Right lobe of liver (tissue), 4 donors: ENCODE measurements at regions not wholly inside any gene's neighbourhood (a gene's known extent, or its start where the extent isn't known, plus 50 kb on each side); places are given as distances from the start of the nearest gene placed in this dataset.
A peak's percentile ranks its signal among the peaks of the same experiment; 100 is the strongest.

ENCODE experiments used
- POLR2A ChIP-seq: fragments of 450-650 bp; IDR thresholded peaks from one replicate; pipeline ENCODE4 v1.6.1; 2017; ENCODE audit warnings: antibody characterized with exemption, mild to moderate bottlenecking
- TF ChIP-seq, protein P1 (sequence below), 4 donors: fragments of 200-600 bp in 3 of 4; fragments of 450-650 bp in 1 of 4; IDR thresholded peaks; one replicate each; pipeline versions ENCODE4 v1.5.1 to v1.8.0; 2016 to 2022; ENCODE audit warnings: antibody characterized with exemption in 4 of 4, mild to moderate bottlenecking in 2 of 4
- donor health status: DM: no; HTN: no; CAD: no.
- donor health status: DM: no; HTN: no; CAD: no.
- donor health status: DM: no; HTN: yes; CAD: no.

DNA sequence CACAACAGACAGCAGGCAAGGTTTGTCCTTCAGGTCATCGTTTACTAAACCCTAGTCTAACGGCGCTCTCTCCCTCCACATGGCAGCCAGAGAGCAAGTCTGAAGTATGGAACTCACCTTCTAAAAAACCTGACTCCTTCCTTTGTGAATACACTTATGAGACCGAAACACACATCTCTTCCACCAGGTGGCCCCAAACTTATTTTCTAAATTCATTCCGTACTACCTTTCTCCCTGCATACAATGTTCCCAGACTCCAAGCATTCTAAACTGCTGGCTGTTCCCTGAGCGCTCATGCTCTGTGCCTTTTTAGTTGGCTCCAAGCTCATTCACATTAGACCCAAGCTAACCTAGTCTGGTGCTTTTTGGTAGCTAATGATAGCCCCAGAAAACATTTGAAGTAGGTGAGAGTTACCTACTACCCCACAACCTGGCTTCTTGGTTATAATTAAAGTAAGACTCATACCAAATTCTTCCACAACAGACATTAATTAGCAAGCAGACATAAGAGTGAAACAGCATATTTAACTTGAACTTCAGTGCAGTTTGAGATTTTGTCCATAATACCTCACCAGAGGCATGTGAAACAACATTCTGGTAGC, 67.6 kb upstream of the DCLK2 start:
- TF ChIP-seq, protein P1, sequence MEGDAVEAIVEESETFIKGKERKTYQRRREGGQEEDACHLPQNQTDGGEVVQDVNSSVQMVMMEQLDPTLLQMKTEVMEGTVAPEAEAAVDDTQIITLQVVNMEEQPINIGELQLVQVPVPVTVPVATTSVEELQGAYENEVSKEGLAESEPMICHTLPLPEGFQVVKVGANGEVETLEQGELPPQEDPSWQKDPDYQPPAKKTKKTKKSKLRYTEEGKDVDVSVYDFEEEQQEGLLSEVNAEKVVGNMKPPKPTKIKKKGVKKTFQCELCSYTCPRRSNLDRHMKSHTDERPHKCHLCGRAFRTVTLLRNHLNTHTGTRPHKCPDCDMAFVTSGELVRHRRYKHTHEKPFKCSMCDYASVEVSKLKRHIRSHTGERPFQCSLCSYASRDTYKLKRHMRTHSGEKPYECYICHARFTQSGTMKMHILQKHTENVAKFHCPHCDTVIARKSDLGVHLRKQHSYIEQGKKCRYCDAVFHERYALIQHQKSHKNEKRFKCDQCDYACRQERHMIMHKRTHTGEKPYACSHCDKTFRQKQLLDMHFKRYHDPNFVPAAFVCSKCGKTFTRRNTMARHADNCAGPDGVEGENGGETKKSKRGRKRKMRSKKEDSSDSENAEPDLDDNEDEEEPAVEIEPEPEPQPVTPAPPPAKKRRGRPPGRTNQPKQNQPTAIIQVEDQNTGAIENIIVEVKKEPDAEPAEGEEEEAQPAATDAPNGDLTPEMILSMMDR (IDR thresholded peaks at IDR 0.05): peak; percentile 53 to 65 (median 58)
- no peak for TF ChIP-seq POLR2A
